Endodermal cell (in vitro differentiated cells): ENCODE measurements at regions not wholly inside any gene's neighbourhood (a gene's known extent, or its start where the extent isn't known, plus 50 kb on each side); places are given as distances from the start of the nearest gene placed in this dataset.

ENCODE experiments used
- DNase-seq: peaks from one replicate; pipeline ENCODE4 v3.0.0-alpha.2; 2017
- H3K27ac ChIP-seq: 2 replicates; pipeline ENCODE4 v1.5.1; 2013; ENCODE audit warnings: mild to moderate bottlenecking, low read depth, low read length, moderate library complexity
- H3K27me3 ChIP-seq: 2 replicates; pipeline ENCODE4 v1.6.1; 2013; ENCODE audit warnings: mild to moderate bottlenecking, low read length, moderate library complexity; ENCODE audit not compliant: insufficient read depth, control insufficient read depth, poor library complexity, severe bottlenecking
- H3K36me3 ChIP-seq: 2 replicates; pipeline ENCODE4 v1.7.0; 2013; ENCODE audit warnings: mild to moderate bottlenecking, low read length, moderate library complexity; ENCODE audit not compliant: control insufficient read depth, insufficient read depth
- H3K4me1 ChIP-seq: one replicate; pipeline ENCODE4 v1.7.0; 2013; ENCODE audit warnings: low read length; ENCODE audit not compliant: control insufficient read depth, insufficient read depth
- H3K4me3 ChIP-seq: 2 replicates; pipeline ENCODE4 v1.5.1; 2013; ENCODE audit warnings: mild to moderate bottlenecking, low read length, moderate library complexity
- H3K9ac ChIP-seq: 2 replicates; pipeline ENCODE4 v1.6.1; 2013; ENCODE audit warnings: mild to moderate bottlenecking, low read length, moderate library complexity; ENCODE audit not compliant: poor library complexity, severe bottlenecking; ENCODE audit errors: extremely low read depth
- H3K9me3 ChIP-seq: 2 replicates; pipeline ENCODE4 v1.6.1; 2013; ENCODE audit warnings: mild to moderate bottlenecking, low read length, moderate library complexity; ENCODE audit not compliant: control insufficient read depth
- H3K27ac Mint-ChIP-seq: 2 replicates; pipeline ENCODE4 v1.8.0; 2020; ENCODE audit warnings: mixed read lengths
- H3K27me3 Mint-ChIP-seq: 2 replicates; pipeline ENCODE4 v1.8.0; 2021; ENCODE audit warnings: mild to moderate bottlenecking, mixed read lengths; ENCODE audit not compliant: insufficient read depth
- H3K36me3 Mint-ChIP-seq: 2 replicates; pipeline ENCODE4 v1.8.0; 2020; ENCODE audit warnings: low read depth, mixed read lengths
- H3K4me1 Mint-ChIP-seq: 2 replicates; pipeline ENCODE4 v1.8.0; 2020; ENCODE audit warnings: mixed read lengths
- H3K4me3 Mint-ChIP-seq: 2 replicates; pipeline ENCODE4 v1.8.0; 2020; ENCODE audit warnings: mild to moderate bottlenecking, moderate library complexity, mixed read lengths
- H3K9me3 Mint-ChIP-seq: 2 replicates; pipeline ENCODE4 v1.8.0; 2020; ENCODE audit warnings: mild to moderate bottlenecking, mixed read lengths
- WGBS, 2 experiments: methylation state at CpG; one replicate each; pipeline versions ENCODE4 v1.1.5 to v1.1.7; 2013; ENCODE audit warnings: missing lambda C conversion rate in 2 of 2, mixed read lengths in 1 of 2; ENCODE audit not compliant: insufficient coverage in 1 of 2, insufficient read length in 1 of 2; 5-methylcytosine and 5-hydroxymethylcytosine counted together
- TF ChIP-seq, protein P1 (sequence below): fragments of 200-600 bp; sonication (generic); conservative IDR thresholded peaks from 2 replicates; pipeline ENCODE4 v1.5.0; 2021; ENCODE audit warnings: antibody characterized with exemption, mild to moderate bottlenecking

DNA sequence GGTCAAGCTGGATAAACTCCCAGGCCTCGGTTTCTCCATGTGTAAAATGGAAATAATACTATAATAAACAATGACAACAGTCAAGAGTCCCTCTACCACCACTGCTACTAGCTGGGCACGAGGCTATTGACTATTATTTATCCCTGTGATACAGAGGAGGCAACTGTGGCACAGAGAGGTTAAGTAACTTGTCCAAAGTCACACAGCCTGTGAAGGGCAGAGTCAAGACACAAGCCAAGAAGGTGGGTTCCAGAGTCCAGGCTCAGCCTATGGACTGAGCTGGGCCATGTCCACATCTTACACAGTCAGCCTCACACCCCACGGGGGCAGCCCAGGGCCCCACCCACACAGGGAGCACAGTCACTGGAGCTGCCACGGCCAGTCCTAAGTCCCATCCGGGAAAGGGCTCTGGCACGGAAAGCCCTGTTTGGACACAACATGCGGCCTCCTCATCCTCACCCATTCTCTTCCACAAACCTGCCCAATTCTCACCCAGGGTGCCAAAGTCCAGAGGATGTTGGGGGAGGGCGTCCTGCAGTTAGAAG is 384.0 kb downstream of the SHANK2 start:
- WGBS, 2 experiments = 89 to 100% methylated on average over 3 to 7 of the region's 8 CpGs
- H3K4me1 ChIP-seq = no peaks in the 10 kb centered on the region
- no peaks in the 10 kb centered on the region for H3K27me3 ChIP-seq
- no peaks in the 10 kb centered on the region for H3K36me3 Mint-ChIP-seq
- TF ChIP-seq, protein P1, sequence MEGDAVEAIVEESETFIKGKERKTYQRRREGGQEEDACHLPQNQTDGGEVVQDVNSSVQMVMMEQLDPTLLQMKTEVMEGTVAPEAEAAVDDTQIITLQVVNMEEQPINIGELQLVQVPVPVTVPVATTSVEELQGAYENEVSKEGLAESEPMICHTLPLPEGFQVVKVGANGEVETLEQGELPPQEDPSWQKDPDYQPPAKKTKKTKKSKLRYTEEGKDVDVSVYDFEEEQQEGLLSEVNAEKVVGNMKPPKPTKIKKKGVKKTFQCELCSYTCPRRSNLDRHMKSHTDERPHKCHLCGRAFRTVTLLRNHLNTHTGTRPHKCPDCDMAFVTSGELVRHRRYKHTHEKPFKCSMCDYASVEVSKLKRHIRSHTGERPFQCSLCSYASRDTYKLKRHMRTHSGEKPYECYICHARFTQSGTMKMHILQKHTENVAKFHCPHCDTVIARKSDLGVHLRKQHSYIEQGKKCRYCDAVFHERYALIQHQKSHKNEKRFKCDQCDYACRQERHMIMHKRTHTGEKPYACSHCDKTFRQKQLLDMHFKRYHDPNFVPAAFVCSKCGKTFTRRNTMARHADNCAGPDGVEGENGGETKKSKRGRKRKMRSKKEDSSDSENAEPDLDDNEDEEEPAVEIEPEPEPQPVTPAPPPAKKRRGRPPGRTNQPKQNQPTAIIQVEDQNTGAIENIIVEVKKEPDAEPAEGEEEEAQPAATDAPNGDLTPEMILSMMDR = no peak
- peaks cover 30% of the 10 kb centered on the region for H3K27me3 Mint-ChIP-seq
- no peak for DNase-seq
- H3K27ac Mint-ChIP-seq = no peak overlapping the region
- no peaks in the 10 kb centered on the region for H3K9me3 Mint-ChIP-seq
- H3K9me3 ChIP-seq = no peaks in the 10 kb centered on the region
- no peak overlapping the region for H3K4me3 ChIP-seq
- H3K4me3 Mint-ChIP-seq = no peak overlapping the region
- peaks cover 14% of the 10 kb centered on the region for H3K4me1 Mint-ChIP-seq
- H3K27ac ChIP-seq = no peak overlapping the region
- H3K36me3 ChIP-seq = no peaks in the 10 kb centered on the region
- H3K9ac ChIP-seq = no peak overlapping the region

GRCh38 chr11:70869054-70869453 is 383.3 kb downstream of the SHANK2 start:
- Mint-ChIP-seq H3K4me3 (no peak overlapping the region), H3K27ac (no peak overlapping the region)
- WGBS, 2 experiments = 89 to 100% methylated on average over 6 to 10 of the region's 10 CpGs

GRCh38 chr11:70871881-70872280 is 380.5 kb downstream of the SHANK2 start:
- Histone ChIP-seq H3K9me3 (no peaks in the 10 kb centered on the region), H3K27ac (no peak overlapping the region), H3K36me3 (no peaks in the 10 kb centered on the region), H3K9ac (no peak overlapping the region), H3K27me3 (peaks cover 9% of the 10 kb centered on the region), H3K4me3 (no peak overlapping the region), H3K4me1 (no peaks in the 10 kb centered on the region)
- 89 to 90% methylated on average over 6 to 12 of the region's 12 CpGs for WGBS, 2 experiments
- no peak overlapping the region for H3K27ac Mint-ChIP-seq
- TF ChIP-seq, protein P1 = no peak
- no peak for DNase-seq
- no peaks in the 10 kb centered on the region for H3K36me3 Mint-ChIP-seq
- no peak overlapping the region for H3K4me3 Mint-ChIP-seq
- peaks cover 11% of the 10 kb centered on the region for H3K4me1 Mint-ChIP-seq
- H3K27me3 Mint-ChIP-seq = peaks cover 48% of the 10 kb centered on the region
- no peaks in the 10 kb centered on the region for H3K9me3 Mint-ChIP-seq

More at GRCh38 chr11:70869054-70869453, 383.3 kb downstream of the SHANK2 start:
- Histone ChIP-seq H3K36me3 (no peaks in the 10 kb centered on the region), H3K27ac (no peak overlapping the region), H3K27me3 (no peaks in the 10 kb centered on the region), H3K4me3 (no peak overlapping the region), H3K4me1 (no peaks in the 10 kb centered on the region), H3K9me3 (no peaks in the 10 kb centered on the region), H3K9ac (no peak overlapping the region)
- H3K9me3 Mint-ChIP-seq = no peaks in the 10 kb centered on the region
- H3K36me3 Mint-ChIP-seq = no peaks in the 10 kb centered on the region
- DNase-seq = no peak
- H3K27me3 Mint-ChIP-seq = peaks cover 36% of the 10 kb centered on the region
- peaks cover 17% of the 10 kb centered on the region for H3K4me1 Mint-ChIP-seq
- TF ChIP-seq, protein P1 = no peak
